ENCODE measurements at regions not wholly inside any gene's neighbourhood (a gene's known extent, or its start where the extent isn't known, plus 50 kb on each side); places are given as distances from the start of the nearest gene placed in this dataset.

DNA sequence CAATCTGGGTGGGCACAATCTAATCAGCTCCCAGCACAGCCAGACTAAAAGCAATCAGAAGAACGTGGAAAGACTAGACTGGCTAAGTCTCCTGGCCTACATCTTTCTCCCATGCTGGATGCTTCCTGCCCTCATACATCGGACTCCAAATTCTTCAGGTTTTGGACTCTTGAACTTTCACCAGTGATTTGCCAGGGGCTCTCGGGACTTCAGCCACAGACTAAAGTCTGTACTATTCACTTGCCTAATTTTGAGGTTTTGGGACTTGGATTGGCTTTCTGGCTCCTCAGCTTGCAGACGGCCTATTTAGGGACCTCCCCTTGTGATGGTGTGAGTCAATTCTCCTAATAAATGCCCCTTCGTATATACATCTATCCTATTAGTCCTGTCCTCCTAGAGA, 66.6 kb upstream of the SOX21 start:
- no peaks in the 10 kb centered on the region for H3K36me3 ChIP-seq (ENCODE audit: low read depth)
- in situ Hi-C loops (cut with MboI): no loop called here
- H3K27ac ChIP-seq: no peak overlapping the region
- H3K4me1 ChIP-seq (ENCODE audit: insufficient read depth): no peaks in the 10 kb centered on the region
- DNase-seq: no peak
- H3K4me3 ChIP-seq: no peak overlapping the region
- H3K27me3 ChIP-seq (replicated peaks; ENCODE audit: insufficient read depth): 0 out of 2 replicates have a peak, but pooled peaks cover 6% of the 10 kb centered on the region
- H3K4me2 ChIP-seq (ENCODE audit: unreplicated experiment): no peak overlapping the region
- WGBS, 2 experiments (ENCODE audit: low coverage in 1 of 2, low lambda C conversion rate in 2 of 2, missing lambda C conversion rate in 2 of 2): 20 to 22% methylated on average over 5 of the region's 5 CpGs
- no peak overlapping the region for H2AFZ ChIP-seq
- no peaks in the 10 kb centered on the region for H3K79me2 ChIP-seq (ENCODE audit: insufficient read depth)
- no peaks in the 10 kb centered on the region for H3K9me2 ChIP-seq (ENCODE audit: insufficient read depth)
- H3F3A ChIP-seq (ENCODE audit: insufficient read depth): no peaks in the 10 kb centered on the region
- no peak for TF ChIP-seq EZH2 (IDR thresholded peaks at IDR 0.05; ENCODE audit: insufficient read depth, poor library complexity, severe bottlenecking)
- H4K20me1 ChIP-seq (ENCODE audit: insufficient read depth): no peaks in the 10 kb centered on the region
- no peaks in the 10 kb centered on the region for H3K9me3 ChIP-seq (ENCODE audit: low read depth)
- no peak overlapping the region for H3K9ac ChIP-seq

DNA sequence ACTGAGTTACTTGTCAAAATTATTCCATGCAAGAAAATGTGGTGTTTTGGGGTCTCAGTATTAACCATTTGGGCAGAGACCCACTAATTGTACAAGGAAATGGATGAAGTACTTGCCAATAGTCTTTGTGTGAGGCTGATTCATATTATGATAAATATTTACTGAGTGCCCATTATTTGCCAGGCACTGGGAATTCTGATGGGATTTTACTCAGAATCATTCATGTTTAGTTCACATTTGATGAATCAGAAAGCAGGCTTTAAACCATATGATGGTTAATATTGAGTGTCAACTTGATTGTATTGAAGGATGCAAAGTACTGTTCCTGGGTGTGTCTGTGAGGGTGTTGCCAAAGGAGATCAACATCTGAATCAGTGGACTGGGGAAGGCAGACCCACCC, 66.2 kb upstream of the SOX21 start:
- in situ Hi-C loops (cut with MboI): no loop called here
- no peak for DNase-seq
- H3K9me3 ChIP-seq (ENCODE audit: low read depth): no peaks in the 10 kb centered on the region
- H3K9me2 ChIP-seq (ENCODE audit: insufficient read depth): no peaks in the 10 kb centered on the region
- H3K36me3 ChIP-seq (ENCODE audit: low read depth): no peaks in the 10 kb centered on the region
- TF ChIP-seq EZH2 (IDR thresholded peaks at IDR 0.05; ENCODE audit: insufficient read depth, poor library complexity, severe bottlenecking): no peak
- no peak for TF ChIP-seq EZH2phosphoT487 (IDR thresholded peaks at IDR 0.05; ENCODE audit: insufficient read depth, low read depth)
- H3K27ac ChIP-seq: no peak overlapping the region
- no peak overlapping the region for H2AFZ ChIP-seq
- H3K4me3 ChIP-seq: no peak overlapping the region
- no peaks in the 10 kb centered on the region for H3K79me2 ChIP-seq (ENCODE audit: insufficient read depth)
- H3K27me3 ChIP-seq (replicated peaks; ENCODE audit: insufficient read depth): 0 out of 2 replicates have a peak, but pooled peaks cover 6% of the 10 kb centered on the region
- H3K4me2 ChIP-seq (ENCODE audit: unreplicated experiment): no peak overlapping the region
- no peaks in the 10 kb centered on the region for H3F3A ChIP-seq (ENCODE audit: insufficient read depth)
- no peaks in the 10 kb centered on the region for H3K4me1 ChIP-seq (ENCODE audit: insufficient read depth)
- no peaks in the 10 kb centered on the region for H4K20me1 ChIP-seq (ENCODE audit: insufficient read depth)
- H3K9ac ChIP-seq: no peak overlapping the region

DNA sequence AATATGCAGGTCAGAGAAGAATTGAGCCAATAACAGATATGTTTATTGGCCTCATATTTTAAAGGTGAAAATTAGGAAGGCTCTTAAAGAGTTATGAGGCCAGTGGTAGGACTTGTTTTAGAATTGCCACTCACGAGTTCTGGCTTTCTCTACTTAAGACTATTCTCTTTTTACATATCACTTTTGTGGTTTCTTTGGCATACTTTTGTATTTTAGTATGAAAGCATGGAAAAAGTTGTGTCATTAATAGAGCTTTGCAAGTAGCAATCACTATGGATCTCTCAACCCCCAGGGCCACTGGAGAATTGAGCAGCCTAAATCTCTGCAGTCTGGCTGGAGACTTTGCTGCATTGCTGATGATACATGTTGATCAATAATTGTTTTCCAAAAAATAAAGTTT, 64.6 kb upstream of the SOX21 start:
- no peaks in the 10 kb centered on the region for H3K4me1 ChIP-seq (ENCODE audit: insufficient read depth)
- H3K4me3 ChIP-seq: no peak overlapping the region
- H3K79me2 ChIP-seq (ENCODE audit: insufficient read depth): no peaks in the 10 kb centered on the region
- H3K9me3 ChIP-seq (ENCODE audit: low read depth): no peaks in the 10 kb centered on the region
- H3K4me2 ChIP-seq (ENCODE audit: unreplicated experiment): no peak overlapping the region
- in situ Hi-C loops (cut with MboI): no loop called here
- no peaks in the 10 kb centered on the region for H3K9me2 ChIP-seq (ENCODE audit: insufficient read depth)
- no peak overlapping the region for H3K9ac ChIP-seq
- no peak overlapping the region for H3K27ac ChIP-seq
- H3K27me3 ChIP-seq (replicated peaks; ENCODE audit: insufficient read depth): 0 out of 2 replicates have a peak, but pooled peaks cover 6% of the 10 kb centered on the region
- no peaks in the 10 kb centered on the region for H3F3A ChIP-seq (ENCODE audit: insufficient read depth)
- no peak overlapping the region for H2AFZ ChIP-seq
- H3K36me3 ChIP-seq (ENCODE audit: low read depth): no peaks in the 10 kb centered on the region
- DNase-seq: no peak
- TF ChIP-seq EZH2 (IDR thresholded peaks at IDR 0.05; ENCODE audit: insufficient read depth, poor library complexity, severe bottlenecking): no peak
- TF ChIP-seq EZH2phosphoT487 (IDR thresholded peaks at IDR 0.05; ENCODE audit: insufficient read depth, low read depth): no peak
- 0 to 4% methylated on average over 1 of the region's 1 CpG for WGBS, 2 experiments (ENCODE audit: low coverage in 1 of 2, low lambda C conversion rate in 2 of 2, missing lambda C conversion rate in 2 of 2)
- H4K20me1 ChIP-seq (ENCODE audit: insufficient read depth): no peaks in the 10 kb centered on the region

DNA sequence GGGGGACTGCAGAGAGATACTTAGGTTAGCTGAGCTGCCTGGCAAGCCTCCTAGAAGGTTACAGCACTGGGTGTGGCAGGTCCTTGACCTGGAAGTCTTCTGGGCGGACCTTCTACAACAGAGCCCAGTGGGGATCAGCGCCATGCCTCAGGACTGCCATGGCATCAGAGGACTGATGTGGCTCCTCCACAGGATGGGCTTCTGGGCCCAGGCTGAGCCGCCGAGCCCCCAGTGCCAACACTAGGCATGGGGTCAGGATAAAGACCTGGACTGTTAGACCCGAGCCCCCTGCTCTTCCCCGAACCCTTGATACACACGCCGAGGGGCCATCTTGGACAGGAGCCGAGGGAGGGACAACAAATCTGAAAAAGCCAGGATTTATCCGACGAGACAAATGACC, 64.0 kb upstream of the SOX21 start:
- Histone ChIP-seq H3K4me1 (ENCODE audit: insufficient read depth) (no peaks in the 10 kb centered on the region), H3K4me3 (no peak overlapping the region), H3K79me2 (ENCODE audit: insufficient read depth) (no peaks in the 10 kb centered on the region), H3K27ac (no peak overlapping the region), H3K4me2 (ENCODE audit: unreplicated experiment) (no peak overlapping the region), H3K9me3 (ENCODE audit: low read depth) (no peaks in the 10 kb centered on the region), H3K9me2 (ENCODE audit: insufficient read depth) (no peaks in the 10 kb centered on the region), H3F3A (ENCODE audit: insufficient read depth) (no peaks in the 10 kb centered on the region), H3K9ac (no peak overlapping the region), H2AFZ (no peak overlapping the region), H4K20me1 (ENCODE audit: insufficient read depth) (no peaks in the 10 kb centered on the region), H3K36me3 (ENCODE audit: low read depth) (no peaks in the 10 kb centered on the region), H3K27me3 (replicated peaks; ENCODE audit: insufficient read depth) (0 out of 2 replicates have a peak, but pooled peaks cover 6% of the 10 kb centered on the region)
- in situ Hi-C loops (cut with MboI): no loop called here
- 31 to 32% methylated on average over 9 to 11 of the region's 11 CpGs for WGBS, 2 experiments (ENCODE audit: low coverage in 1 of 2, low lambda C conversion rate in 2 of 2, missing lambda C conversion rate in 2 of 2)
- no peak for DNase-seq
- no peak for TF ChIP-seq EZH2 (IDR thresholded peaks at IDR 0.05; ENCODE audit: insufficient read depth, poor library complexity, severe bottlenecking)
- TF ChIP-seq EZH2phosphoT487 (IDR thresholded peaks at IDR 0.05; ENCODE audit: insufficient read depth, low read depth): no peak

DNA sequence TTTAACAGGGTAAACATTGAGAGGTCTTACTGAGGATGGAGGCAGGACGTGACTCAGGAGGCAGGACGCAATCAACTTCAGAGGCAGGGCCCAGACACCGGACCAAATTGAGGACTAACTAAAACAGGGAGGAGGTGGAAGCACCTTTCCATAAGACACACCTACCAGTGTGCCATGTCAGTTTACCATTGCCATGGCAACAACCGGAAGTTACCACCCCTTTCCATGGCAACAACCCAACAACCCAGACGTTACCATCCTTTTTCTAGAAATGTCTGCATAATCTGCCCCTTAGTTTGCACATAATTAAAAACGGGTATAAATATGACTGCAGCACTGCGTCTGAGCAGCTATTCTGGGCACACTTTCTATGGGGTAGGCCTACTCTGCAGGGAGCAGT, 53.5 kb upstream of the SOX21 start:
- TF ChIP-seq EZH2phosphoT487 (IDR thresholded peaks at IDR 0.05; ENCODE audit: insufficient read depth, low read depth) (no peak), EZH2 (IDR thresholded peaks at IDR 0.05; ENCODE audit: insufficient read depth, poor library complexity, severe bottlenecking) (no peak)
- in situ Hi-C loops (cut with MboI): no loop called here
- no peaks in the 10 kb centered on the region for H3K4me1 ChIP-seq (ENCODE audit: insufficient read depth)
- DNase-seq: no peak
- H3K27ac ChIP-seq: no peak overlapping the region
- no peak overlapping the region for H3K4me3 ChIP-seq
- no peak overlapping the region for H2AFZ ChIP-seq
- H3K27me3 ChIP-seq (replicated peaks; ENCODE audit: insufficient read depth): no peaks in the 10 kb centered on the region
- WGBS, 2 experiments (ENCODE audit: low coverage in 1 of 2, low lambda C conversion rate in 2 of 2, missing lambda C conversion rate in 2 of 2): 14 to 16% methylated on average over 6 of the region's 7 CpGs
- H3F3A ChIP-seq (ENCODE audit: insufficient read depth): no peaks in the 10 kb centered on the region
- no peaks in the 10 kb centered on the region for H4K20me1 ChIP-seq (ENCODE audit: insufficient read depth)
- H3K9ac ChIP-seq: no peak overlapping the region
- no peaks in the 10 kb centered on the region for H3K79me2 ChIP-seq (ENCODE audit: insufficient read depth)
- H3K9me3 ChIP-seq (ENCODE audit: low read depth): no peaks in the 10 kb centered on the region
- H3K36me3 ChIP-seq (ENCODE audit: low read depth): no peaks in the 10 kb centered on the region
- H3K9me2 ChIP-seq (ENCODE audit: insufficient read depth): no peaks in the 10 kb centered on the region
- no peak overlapping the region for H3K4me2 ChIP-seq (ENCODE audit: unreplicated experiment)
